ENCODE measurements at regions not wholly inside any gene's neighbourhood (a gene's known extent, or its start where the extent isn't known, plus 50 kb on each side); places are given as distances from the start of the nearest gene placed in this dataset.

DNA sequence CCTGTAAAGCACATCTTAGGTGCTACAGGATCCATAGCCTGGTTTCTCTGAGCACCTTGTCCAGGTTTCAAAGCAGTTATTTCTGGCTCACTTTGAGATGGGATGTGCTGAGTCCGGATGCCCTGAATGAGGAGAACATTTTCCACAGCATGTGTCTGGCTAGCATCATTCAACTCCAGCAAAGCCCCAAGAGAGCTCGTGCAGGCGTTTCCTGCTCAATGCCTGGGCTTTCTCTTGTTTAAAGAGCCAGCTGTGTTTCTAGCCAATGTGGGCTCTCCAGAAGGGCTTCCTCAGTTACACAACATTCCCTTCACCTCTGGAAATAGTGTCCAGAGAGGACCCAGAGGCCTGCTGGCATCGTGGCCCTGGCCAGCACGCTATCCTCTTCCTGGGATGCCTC lies 411.7 kb downstream of the DMAC1 start:
- no peak for DNase-seq

DNA sequence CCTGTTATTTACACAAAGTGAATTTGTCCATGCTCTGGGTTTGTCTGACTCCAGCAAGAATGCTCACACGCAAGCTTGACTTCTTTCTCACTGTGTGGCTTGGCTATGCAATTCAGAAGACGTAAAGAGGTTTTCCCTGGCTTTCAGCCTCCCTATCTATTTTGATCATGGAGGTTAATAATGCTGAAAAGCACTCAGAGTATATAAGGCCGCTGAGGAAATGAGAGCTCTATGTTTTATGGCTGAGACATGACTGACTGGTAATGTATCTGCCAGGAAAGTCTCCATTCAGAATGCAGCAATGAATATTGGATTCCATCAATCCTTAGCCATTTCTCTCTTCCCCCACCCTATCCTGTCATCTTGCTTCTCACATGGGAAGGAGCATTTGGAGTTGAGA lies 417.3 kb downstream of the DMAC1 start:
- no peak for DNase-seq

DNA sequence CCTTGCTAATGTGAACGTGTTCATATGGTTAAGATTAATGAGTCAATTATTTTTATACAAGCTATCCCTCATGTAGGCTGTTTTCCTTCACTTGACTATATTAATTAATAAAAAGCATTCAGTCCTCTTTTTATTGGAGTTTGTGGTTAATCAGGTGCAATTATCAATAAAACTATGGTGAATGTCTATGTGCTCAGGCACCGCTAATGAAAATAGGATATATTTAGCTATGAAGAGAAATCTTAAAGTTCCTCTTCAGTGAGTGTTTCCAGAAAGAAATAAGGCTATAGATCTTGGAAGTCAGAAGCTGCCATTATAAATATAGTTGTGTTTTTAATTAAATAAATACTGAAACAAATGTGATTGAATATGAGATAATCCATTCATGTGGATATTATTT lies 422.1 kb downstream of the DMAC1 start:
- DNase-seq = no peak

DNA sequence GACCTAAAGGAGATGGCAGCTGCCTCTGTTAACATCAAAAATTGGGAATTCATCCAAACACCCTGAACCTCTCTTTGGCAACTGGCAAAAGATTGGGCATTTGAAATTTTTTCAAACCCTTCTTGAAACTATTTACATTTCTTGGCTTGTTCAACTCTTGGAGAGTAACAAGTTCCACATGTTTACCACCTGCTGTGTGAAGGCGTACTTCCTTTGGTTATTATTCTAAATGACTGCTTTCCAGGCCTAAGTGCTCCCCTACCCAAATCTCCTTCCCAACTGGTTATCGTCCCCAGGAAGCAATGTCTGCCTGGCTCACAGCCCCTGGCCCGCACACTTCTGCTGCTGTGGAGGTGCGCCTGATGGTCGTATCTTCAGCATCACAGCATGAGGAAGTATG lies 422.7 kb downstream of the DMAC1 start:
- no peak for DNase-seq

DNA sequence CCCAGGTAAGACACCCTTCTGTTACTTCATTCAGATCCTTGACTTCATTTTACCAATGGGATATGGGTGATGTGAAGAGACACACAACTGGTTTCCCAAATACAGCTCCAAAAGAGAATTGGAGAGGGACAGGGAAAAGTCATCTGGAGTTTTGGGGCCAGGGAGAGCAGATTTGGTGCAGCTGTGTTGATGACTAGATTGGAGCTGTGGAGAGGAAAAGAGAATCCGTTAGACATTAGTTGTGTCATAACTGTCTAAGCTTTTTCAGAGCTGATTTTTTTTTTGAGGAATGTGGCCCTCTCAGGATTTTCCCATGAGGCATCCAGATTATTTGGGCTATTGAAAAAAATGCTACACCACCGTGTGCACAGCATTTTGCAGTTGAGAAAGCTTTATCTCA lies 423.4 kb downstream of the DMAC1 start:
- no peak for DNase-seq

DNA sequence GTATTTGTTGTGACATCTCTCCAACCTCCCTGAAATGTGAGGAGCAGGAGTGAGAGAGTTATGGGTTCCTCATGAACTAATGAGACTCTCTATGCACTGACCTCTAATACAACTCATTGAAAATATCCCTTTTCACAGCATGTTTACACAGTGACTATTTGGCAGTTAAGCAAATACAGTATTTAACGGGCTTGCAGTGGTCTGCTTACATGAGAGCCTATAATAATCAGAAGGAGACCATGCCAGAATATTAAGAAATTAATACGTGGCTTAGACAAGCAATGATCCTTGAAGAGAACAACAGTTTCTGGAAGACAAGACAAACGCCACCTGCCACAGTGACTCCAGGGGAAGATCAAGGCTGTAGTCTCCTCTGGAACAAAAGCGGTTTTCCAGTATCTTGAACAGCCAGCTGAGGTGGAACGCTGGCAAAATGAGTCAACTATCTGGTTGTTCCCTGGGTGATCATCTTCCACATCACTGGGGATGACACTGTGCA lies 424.5 kb downstream of the DMAC1 start:
- DNase-seq = peak; percentile 34

DNA sequence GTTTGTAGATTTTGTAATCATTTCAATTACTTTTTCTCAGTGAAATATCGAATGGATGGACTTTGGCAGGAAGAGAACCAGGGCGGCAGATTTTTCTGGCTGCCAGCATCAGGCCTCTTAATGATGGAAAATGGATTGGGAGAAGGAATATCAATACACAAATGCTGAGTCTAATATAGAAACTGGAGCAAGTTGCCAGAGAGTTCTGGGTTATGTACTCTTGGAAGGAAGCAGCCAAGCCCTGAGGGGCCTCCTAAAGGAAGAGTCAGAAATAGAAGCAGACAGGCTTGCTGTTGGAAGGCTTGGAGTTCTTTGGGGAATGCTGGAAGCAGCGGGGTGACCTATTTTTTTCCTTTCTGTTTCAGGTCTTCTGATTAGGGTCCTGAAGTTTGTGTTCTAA lies 428.6 kb downstream of the DMAC1 start:
- no peak for DNase-seq

DNA sequence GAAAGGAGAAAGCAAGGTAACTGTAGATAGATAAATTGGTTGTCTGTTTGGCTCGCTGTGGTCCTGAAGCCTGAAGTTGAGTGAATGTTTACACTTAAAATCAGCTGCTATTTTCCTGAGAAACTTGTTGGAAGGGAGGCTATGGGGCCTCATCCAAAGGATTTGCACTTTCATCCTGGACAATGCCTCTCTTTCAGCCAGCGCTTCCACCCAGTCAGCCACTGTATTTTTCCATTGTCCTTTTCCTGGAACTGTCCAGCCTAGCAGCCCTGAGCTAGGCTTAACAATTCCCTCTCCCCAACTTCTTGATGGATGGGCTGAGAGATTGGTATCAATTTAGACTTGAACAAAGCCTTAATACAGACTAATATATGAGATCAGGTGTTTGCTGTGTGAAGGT lies 429.2 kb downstream of the DMAC1 start:
- DNase-seq = no peak

DNA sequence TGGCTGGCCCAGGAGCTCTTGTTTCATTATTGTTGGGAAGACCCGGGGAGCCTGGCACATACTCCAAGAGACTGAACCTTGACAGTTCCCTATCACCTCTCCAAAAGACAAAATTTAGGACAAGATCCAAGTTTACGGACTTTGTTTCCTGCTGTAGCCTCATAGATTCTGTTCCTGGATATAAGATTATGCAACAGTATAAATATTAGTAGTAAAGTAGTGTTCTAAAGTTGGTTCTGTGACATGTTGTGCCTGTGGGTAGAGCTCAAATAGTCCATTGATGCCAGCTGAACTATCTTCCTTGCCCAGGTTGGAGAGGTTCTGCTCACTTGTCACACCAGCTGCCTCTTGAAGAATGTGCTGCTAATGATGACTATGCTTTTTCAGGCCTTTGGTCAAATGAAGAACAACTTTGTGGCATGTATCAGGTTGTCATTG lies 430.2 kb downstream of the DMAC1 start:
- DNase-seq = no peak

DNA sequence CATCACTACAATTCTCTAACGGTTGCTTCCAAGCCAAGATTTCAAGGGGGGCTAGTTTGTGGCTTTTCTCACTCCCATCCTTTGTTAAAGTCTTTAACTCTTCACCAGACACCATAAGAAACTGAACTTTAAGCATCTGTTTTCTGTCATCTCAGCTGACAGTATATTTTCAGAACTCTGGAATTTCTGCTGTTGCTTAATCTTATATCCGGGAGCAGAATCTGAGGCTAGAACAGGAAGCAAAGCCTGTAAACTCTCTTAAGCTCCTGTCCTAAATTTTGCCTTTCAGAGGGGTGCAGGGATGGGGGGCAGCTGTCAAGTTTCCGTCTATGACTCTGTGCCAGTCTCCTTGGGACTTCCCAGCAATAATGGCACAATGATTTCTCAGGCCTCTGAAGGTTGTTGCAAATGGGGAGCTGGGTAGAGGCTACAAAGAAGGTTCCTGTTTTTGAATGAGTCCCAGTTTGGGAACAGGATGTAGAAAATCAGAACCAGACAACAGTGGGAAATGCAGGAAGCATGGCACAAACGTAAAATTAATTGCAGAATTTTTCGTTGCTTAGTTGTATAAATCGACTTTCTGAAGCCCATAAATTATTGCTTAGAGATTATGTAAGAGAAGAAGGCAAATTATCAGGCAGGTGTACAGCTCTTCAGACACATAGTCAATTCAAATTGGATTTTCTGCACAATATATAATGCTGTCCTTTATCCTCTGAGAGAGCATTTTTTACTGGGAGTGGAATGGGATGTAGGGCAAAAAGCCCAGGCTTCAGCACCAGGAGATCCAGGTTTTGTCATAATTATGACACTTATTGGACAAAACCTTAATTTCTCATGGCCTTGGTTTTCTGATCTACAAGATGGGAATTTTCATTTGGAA lies 430.9 kb downstream of the DMAC1 start:
- no peak for DNase-seq

DNA sequence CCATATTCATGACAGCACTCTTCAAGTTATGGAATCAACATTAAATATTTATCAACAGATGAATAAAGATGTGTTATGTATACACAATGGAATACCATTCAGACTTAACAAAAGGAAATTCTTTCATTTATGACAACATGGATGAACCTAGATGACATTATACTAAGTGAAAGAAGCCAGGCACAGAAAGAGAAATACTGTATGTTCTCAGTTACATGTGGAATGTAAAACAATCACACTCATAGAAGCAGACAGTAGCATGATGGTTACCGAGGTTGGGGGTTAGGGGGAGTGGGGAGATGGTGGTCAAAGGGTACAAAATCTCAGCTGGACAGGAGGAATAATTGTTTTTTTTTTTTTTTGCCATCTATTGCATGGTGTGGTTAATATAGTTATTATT lies 431.9 kb downstream of the DMAC1 start:
- no peak for DNase-seq

DNA sequence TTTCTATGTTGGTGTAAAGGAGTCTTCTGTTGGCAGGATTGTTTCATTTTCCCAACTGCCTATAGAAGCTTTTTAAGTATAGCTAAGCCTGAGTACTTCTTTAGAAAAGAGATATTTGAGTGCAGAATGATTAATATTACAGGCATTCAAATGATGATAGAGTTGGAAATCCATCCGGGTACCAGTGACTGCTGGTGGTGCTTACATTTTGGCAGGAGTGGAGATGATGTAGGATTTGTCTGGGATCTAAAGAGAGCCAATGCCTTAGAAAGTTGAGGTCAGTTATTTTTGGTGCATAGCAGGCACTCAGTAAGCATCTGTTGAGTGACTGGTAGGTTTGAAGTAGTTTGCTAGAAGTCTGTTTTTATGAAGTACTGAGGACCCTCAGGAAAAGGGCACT lies 433.5 kb downstream of the DMAC1 start:
- no peak for DNase-seq

DNA sequence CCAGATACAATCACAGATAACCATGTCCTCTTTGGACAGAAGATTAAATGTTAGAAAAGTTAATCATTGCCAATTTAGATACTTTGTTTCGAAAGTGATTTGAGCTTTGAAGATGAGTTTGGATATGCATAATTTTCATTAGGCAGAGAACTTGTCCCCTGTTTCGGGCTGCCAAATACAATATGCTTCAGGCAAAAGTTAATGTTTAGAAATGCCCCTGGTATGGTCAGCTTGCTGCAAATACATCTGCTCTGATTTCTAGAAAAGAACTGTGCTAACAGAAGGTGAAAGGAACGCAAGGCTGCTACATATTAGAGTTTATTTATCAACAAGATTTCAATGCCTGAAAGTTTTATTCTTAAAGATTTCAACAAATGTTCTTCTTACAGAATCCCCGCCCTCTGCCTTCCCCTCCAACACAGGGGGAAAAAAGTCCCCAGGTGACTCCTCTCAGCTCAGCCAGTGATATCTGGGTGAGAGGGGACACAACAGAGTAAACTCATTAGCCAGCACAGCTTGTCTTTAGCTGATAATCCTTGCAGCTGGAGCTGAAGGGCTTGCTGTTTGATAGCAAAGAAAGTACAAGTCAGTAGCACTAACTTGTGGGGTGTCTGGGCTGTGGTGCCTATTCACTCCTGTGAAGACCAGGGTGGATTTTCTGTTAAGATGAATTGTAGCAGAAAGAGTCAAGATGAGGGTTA lies 435.7 kb downstream of the DMAC1 start:
- DNase-seq = no peak

DNA sequence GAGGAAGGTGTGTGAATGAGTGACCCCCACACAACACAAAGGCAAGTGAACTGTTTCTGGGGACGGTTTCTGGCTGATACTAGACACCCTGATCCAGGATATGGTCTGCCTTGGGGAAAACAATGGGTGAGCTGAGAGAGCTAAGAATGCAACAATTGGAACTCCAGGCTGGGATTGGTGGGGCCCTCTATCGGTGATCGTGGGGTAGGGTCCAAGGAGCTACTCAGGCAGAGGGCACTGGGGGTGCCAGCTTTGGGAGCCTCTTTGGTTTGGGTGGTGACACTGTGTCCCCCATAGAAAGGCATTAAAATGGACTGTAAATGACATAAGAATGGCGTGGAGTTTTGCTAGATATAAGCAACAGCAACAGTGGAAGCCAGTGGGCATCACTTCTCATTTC lies 439.1 kb downstream of the DMAC1 start:
- DNase-seq = no peak

DNA sequence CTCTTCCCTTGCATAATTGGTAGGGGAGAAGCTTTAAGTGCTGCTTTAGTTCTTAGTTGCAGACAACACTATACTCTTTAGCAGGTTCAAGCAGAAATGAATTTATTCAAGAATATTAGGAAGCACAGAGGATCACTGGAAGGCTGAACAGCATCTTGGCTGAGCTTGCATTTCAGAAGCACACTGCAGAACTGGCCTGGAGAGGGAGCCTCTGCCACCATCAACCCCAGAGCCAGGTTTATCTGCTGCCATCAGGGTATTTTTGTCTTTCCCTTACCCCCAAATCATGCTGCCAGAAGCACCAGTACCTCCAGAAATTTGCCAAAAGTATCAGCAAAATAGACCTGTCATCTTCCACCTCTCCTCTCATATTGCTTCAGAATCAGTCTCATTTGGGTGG lies 440.7 kb downstream of the DMAC1 start:
- no peak for DNase-seq

DNA sequence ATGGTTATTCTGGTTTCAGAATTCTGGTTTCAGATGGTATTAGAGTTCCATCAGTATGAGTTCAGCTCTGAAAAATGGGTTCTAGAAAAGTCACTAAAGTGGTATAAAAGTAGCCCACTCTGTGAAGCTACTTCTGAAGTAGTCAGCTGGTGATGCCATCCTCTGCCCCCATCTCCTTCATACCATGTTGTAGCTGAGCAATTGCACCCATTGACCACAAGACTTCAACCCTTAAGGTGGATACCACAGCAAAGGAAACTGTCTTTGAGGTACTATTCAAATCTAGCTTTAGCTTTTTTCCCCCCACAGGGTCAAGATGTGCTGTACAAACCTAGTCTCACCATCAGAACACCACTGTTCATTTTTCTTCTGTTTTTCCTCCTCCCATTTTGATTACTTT lies 444.9 kb downstream of the DMAC1 start:
- DNase-seq = no peak

DNA sequence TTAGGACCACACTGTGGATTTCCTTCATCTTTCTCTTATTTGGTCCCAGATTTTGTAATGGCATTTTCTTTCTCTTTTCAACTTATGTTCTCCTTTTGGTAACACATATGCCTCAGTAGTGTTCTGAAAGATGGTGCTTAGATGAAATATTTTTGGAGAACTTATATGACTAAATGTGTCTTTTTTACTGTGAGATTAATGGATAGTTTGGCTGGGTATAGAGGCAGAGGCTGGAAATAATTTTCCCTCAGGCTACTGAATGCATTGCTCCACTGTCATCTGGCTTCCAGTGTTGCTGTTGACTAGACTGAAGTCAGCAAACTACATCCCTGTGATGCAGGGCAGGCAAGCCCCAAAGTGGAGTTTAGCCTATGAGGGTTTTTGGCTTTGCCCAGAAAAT lies 450.9 kb downstream of the DMAC1 start:
- no peak for DNase-seq

DNA sequence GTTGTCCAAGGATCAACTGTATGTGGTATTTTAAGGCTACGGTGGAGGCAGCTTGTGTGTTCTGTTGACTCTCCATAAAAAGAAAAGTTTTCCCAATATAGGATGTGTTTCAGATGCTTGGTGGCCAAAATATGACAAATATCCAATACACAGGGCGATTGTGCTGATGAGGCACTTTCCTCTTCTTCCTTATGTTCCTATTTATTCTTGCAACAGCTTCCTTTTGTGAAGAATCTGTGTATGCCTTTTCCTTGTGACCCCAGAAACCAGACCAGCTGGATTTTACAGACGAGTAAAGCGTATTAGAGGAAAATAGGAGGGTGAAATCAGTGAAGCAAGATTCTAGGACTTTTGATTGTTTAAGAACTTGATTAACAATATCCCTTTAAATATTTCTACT lies 452.0 kb downstream of the DMAC1 start:
- DNase-seq = no peak

DNA sequence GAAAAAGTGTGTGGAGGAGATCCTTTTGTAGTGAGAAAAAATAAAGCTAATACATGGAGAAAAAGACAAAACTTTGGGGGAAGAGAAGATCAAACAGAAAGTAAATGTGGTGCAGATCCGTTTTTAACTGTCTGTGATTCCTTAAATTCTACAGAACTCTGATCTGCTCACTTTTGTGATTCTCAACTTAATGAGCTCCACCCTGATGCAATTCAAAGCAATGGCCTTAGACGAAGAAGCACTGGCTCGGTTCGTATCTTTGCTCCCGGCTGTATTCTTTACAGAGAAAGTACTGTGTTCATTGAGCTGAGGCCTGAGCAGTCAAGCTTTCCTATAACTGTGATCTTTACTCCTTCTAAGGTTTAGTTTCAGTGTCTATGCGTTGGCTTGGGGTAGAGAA lies 453.4 kb downstream of the DMAC1 start:
- no peak for DNase-seq

DNA sequence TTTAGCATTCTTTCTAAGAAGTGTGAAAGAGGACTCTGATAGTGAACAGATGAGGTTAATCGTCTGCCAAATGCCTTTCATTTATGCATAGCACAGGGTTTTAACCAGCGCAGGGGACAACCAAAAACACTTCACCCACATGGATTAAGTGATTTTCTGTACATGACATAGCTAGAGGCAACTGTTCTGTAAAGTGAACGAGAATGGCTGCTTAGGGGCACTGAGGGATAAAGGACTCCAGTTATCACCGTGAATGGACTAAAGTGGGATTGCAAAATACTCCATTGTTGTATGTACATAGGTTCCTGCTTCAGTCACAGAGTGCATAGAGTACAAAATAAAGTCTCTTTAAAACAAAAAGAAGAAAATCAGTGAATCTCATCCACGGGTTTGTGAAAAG lies 456.8 kb downstream of the DMAC1 start:
- DNase-seq = no peak

DNA sequence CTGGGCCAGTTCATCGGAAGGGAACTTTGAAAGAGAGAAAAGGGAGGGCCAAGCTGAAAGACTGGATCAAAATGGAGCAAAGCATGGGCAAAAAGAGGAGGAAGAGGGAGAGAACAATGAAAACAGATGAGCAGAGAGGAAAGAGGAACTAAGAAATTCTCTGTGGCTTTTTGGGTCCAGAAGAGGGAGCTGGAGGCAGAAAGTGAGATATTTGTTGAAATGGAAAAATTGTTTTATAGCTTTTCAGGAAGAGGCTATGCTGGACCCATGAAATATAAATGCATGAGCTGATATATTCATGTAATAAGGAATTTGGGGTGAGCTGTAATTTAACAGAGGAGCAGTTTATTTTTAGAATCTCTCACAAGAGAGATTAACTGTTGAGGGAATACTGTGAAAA lies 457.3 kb downstream of the DMAC1 start:
- DNase-seq = no peak

DNA sequence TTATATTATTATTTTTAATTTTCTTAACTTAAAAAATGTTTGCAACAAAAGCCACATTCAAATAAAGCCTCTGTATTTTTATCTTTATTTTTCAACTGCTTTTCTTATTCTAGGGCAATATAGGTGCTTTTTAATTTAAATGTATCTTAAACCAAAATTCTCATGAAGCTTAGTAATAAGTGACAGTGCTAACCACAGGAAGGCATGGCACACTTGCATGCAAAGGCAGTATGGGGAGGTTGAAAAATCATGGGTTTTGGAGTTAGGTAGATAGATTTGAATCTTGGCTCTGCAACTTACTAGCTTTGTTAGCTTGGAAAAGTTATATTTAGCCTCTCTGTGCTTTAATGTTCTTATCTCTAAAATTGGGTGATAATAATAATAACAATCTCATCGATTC lies 458.0 kb downstream of the DMAC1 start:
- no peak for DNase-seq

DNA sequence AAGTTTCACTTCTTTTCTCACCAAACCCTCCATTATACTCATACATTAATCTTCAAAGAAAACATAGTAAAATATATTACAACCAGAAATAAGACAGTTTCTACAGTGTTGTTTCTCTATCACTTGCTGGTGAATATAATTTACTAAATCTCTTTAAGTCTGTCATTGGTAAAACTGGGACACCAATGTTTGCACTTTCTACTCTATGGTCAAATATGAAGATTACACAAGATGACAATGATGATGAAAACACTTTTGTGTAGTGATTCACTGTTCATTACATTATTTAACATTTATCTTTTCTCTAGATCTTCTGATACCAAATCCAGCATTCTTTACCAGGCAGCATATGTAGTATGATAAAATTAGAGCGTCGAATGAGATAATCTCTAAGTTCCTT lies 459.1 kb downstream of the DMAC1 start:
- DNase-seq = no peak

DNA sequence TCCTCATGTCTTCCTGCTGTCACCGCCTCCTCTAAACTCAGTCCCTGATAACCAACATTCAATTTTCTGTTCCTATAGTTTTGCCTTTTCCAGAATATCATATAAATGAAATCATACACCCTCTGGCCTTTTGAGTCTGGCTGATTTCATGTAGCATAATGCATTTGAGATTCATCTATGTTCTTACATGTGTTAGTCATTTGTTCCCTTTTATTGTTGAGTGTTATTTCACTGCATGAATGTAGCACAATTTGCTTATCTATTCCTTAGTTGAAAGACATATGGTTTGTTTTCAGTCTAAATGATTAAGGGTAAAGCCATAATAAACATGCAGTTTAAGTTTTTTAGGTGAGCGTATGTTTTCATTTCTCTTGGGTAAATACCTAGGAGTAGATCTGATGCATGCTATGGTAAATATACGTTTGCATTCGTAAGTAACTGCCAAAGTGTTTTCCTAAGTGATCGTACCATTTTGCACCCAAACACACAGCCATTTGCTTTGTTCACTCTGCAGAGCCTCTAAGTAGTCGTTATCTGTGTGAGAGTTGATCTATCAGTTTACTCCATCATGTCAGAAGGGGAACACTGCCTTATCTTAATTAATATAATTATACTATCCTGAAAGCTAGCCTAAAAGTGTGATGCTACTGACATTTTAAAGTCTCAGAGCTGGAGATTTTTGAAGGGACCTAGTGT lies 460.8 kb downstream of the DMAC1 start:
- DNase-seq = no peak
